ENCODE measurements at regions not wholly inside any gene's neighbourhood (a gene's known extent, or its start where the extent isn't known, plus 50 kb on each side); places are given as distances from the start of the nearest gene placed in this dataset.

- no peak overlapping the region for H3K4me3 ChIP-seq
- H3K9me3 ChIP-seq: no peaks in the 10 kb centered on the region
- H3K27ac ChIP-seq: no peak overlapping the region
- H3K27me3 ChIP-seq: no peaks in the 10 kb centered on the region
- H3K4me1 ChIP-seq: no peaks in the 10 kb centered on the region
- TF ChIP-seq, protein P1, sequence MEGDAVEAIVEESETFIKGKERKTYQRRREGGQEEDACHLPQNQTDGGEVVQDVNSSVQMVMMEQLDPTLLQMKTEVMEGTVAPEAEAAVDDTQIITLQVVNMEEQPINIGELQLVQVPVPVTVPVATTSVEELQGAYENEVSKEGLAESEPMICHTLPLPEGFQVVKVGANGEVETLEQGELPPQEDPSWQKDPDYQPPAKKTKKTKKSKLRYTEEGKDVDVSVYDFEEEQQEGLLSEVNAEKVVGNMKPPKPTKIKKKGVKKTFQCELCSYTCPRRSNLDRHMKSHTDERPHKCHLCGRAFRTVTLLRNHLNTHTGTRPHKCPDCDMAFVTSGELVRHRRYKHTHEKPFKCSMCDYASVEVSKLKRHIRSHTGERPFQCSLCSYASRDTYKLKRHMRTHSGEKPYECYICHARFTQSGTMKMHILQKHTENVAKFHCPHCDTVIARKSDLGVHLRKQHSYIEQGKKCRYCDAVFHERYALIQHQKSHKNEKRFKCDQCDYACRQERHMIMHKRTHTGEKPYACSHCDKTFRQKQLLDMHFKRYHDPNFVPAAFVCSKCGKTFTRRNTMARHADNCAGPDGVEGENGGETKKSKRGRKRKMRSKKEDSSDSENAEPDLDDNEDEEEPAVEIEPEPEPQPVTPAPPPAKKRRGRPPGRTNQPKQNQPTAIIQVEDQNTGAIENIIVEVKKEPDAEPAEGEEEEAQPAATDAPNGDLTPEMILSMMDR (IDR thresholded peaks at IDR 0.05): no peak
- DNase-seq: no peak
- no peaks in the 10 kb centered on the region for H3K36me3 ChIP-seq
Measured at GRCh38 chr2:35246702-35247101, 1108.9 kb upstream of the CRIM1 start.

DNA sequence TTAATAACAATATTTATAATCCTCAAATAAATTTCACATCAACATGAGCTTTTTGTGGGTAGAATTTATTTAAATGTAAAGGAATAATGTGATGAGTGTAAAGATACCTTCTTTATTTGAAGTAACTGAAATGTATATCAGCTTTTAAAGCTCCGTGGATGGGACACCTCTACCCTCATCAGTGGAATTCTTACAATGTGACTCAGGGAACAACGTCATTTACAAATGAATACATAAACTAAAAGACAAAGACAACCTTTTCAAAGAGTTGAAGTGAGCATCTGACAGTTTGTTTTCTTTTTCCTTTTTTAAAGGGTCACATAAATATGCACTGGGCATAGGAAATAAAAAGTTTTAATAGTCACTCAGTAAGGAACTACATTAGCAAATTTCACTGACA is 1127.0 kb upstream of the CRIM1 start:
- no peaks in the 10 kb centered on the region for H3K4me1 ChIP-seq
- H3K27ac ChIP-seq: no peak overlapping the region
- no peaks in the 10 kb centered on the region for H3K36me3 ChIP-seq
- H3K9me3 ChIP-seq: peaks cover 0 to 4% (median 0%) of the 10 kb centered on the region in 4 donors
- no peak overlapping the region for H3K4me3 ChIP-seq
- DNase-seq: no peak
- TF ChIP-seq POLR2A (IDR thresholded peaks at IDR 0.05): no peak
- TF ChIP-seq, protein P1 (IDR thresholded peaks at IDR 0.05): no peak
- no peaks in the 10 kb centered on the region for H3K27me3 ChIP-seq

DNA sequence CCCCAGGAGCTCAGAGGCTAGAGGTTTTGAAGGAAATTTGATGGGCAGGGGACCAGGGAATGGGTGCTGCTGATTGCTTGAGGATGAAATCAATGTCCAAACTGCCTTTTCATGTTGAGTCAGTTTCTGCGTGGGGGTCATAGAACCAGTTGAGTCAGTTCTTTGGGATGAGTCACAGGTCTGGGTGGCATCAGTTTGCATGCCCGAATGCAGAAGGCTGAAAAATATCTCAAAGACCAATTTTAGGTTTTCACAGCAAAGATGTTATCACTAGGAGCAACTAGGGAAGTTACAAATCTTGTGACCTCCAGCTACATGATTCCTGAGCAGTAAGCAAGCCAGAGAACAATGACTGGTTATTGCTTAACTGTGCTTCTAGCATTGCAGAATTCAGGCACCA is 1135.1 kb upstream of the CRIM1 start:
- Histone ChIP-seq H3K4me3 (no peak overlapping the region), H3K9me3 (peaks cover 0 to 4% (median 0%) of the 10 kb centered on the region in 4 donors), H3K27ac (no peak overlapping the region), H3K4me1 (no peaks in the 10 kb centered on the region), H3K27me3 (no peaks in the 10 kb centered on the region), H3K36me3 (no peaks in the 10 kb centered on the region)
- no peak for DNase-seq
- no peak for TF ChIP-seq POLR2A (IDR thresholded peaks at IDR 0.05)
- TF ChIP-seq, protein P1 (IDR thresholded peaks at IDR 0.05): no peak

DNA sequence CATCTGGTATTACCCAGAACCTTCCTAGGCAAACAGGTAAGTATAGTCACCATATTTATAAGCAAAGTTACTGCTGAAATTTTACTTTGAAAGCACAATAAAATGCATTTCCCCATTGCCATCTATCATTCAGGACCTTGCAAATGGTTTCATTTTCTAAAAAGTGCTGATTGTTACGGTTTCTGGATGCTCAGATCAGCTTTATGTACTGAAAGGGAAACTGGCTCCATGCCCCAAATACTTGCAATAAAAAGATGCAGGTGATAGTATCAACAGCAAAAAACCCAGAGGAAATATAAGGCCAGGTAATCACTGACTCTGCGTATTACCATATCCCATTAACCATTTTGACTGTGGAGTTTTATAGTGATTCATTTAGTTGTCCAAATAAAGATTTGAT is 1150.7 kb upstream of the CRIM1 start:
- H3K4me1 ChIP-seq: no peaks in the 10 kb centered on the region
- no peak overlapping the region for H3K4me3 ChIP-seq
- TF ChIP-seq POLR2A (IDR thresholded peaks at IDR 0.05): no peak
- TF ChIP-seq, protein P1 (IDR thresholded peaks at IDR 0.05): no peak
- no peaks in the 10 kb centered on the region for H3K27me3 ChIP-seq
- H3K36me3 ChIP-seq: no peaks in the 10 kb centered on the region
- no peak for DNase-seq
- H3K9me3 ChIP-seq: no peaks in the 10 kb centered on the region
- no peak overlapping the region for H3K27ac ChIP-seq

DNA sequence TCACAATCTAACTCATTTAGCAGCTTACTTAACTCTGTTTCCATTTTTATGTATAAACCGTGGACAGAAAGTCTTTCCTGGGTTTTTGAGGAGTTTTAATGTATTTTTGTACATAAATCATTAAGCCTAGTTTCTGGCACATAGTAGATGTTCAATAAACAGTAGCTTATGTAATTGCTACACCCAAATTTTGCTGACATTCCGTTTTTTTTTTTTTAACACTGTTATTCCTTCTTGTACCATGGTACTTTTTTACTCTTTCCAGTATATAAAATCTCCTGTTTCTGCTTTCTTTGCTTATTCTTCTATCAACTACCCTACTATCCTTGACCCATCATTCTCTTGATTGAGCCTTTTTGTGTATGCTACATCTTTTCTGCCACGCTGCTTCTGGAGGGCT is 1151.3 kb upstream of the CRIM1 start:
- no peaks in the 10 kb centered on the region for H3K9me3 ChIP-seq
- H3K4me3 ChIP-seq: no peak overlapping the region
- TF ChIP-seq POLR2A (IDR thresholded peaks at IDR 0.05): no peak
- TF ChIP-seq, protein P1 (IDR thresholded peaks at IDR 0.05): no peak
- no peaks in the 10 kb centered on the region for H3K36me3 ChIP-seq
- no peak for DNase-seq
- H3K27ac ChIP-seq: no peak overlapping the region
- no peaks in the 10 kb centered on the region for H3K27me3 ChIP-seq
- H3K4me1 ChIP-seq: no peaks in the 10 kb centered on the region

GRCh38 chr2:35199298-35199697 is 1156.3 kb upstream of the CRIM1 start:
- Histone ChIP-seq H3K4me1 (no peaks in the 10 kb centered on the region), H3K36me3 (no peaks in the 10 kb centered on the region), H3K27me3 (no peaks in the 10 kb centered on the region), H3K4me3 (no peak overlapping the region), H3K9me3 (no peaks in the 10 kb centered on the region), H3K27ac (no peak overlapping the region)
- DNase-seq: no peak
- TF ChIP-seq, protein P1 (IDR thresholded peaks at IDR 0.05): no peak
- TF ChIP-seq POLR2A (IDR thresholded peaks at IDR 0.05): no peak
